T follicular helper cell (primary cell): ENCODE measurements at regions not wholly inside any gene's neighbourhood (a gene's known extent, or its start where the extent isn't known, plus 50 kb on each side); places are given as distances from the start of the nearest gene placed in this dataset.
"Not testable (repeated sequence)": the region's sequence is repeated elsewhere in the genome, so short reads cannot be mapped to it uniquely, and the experiment has no call there.

Source experiments
- DNase-seq: peaks from one replicate; pipeline ENCODE4 v3.0.0-alpha.2; 2020; ENCODE audit warnings: low read depth

DNA sequence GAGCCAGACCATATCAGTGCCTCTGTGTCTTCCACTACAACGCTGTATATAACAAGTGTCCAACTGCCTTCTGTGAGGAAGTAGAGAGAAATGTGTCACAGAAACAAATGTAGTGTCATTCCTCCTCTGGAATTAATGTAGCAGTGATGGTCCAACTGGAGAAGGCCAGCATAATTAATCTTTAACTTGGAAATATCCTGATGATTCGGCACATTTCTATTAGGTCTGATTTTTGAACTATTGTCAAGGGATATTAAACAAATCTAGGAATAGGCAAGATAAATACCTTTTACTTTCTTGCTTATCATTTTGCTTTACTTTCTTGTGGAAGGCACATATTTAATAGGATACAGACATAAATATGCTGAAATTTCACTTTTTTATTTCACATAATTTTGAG lies 446.2 kb upstream of the ALCAM start:
- no peak for DNase-seq

DNA sequence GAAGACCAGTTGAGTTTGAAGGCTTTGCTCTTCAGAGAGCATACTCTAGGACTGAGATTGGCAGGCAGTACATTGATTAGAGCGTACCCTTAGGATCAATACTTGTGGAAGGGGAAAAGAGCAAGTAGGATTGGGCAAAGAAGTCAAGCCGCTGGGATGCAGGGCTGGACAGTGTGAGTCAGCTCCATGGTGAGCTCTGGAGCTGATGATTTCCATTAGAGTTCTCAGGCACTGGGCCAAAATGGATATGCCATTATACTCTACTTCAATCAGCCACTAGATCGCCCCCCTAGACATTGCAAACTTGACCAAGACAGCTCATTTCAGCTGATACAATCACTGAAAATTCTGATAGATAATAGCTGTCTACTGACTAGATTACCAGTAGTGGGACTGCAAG lies 432.7 kb upstream of the ALCAM start:
- DNase-seq: no peak

DNA sequence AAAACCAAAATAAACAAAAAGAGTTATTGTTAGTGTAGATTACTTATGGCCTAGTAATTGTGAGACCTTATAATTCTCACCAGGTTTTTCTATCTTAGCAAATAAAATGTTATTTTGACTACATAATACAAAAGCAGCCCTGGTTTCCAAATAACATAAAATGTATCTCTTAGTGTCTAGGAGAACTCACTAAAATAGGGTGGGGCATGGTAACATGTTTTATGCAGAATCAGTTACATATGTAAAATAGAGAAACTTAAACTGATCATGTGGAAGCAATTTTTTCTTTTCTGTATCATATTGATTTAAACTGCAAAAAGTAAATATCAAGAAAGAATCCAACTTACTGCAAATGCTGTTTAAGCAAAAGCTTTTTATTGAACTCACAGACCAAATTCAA lies 431.1 kb upstream of the ALCAM start:
- no peak for DNase-seq

DNA sequence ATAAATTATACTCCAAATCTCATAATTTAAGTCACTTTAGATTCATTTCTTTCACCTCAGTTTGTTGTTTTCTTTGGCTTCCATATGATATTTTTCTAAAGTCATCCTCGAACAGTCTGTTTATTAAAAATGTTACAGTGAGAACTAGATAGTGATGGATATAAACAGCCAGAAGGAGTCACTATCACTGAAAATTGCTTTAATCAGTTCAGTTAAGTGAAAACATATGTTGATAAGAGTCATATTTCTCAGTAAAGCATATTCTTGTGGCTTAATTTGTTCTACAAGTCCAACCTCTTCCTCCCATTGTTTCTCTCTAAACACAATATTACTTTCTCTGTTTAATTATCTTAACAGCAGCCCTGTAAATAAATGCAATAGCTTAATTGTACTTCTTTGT lies 427.5 kb upstream of the ALCAM start:
- no peak for DNase-seq

DNA sequence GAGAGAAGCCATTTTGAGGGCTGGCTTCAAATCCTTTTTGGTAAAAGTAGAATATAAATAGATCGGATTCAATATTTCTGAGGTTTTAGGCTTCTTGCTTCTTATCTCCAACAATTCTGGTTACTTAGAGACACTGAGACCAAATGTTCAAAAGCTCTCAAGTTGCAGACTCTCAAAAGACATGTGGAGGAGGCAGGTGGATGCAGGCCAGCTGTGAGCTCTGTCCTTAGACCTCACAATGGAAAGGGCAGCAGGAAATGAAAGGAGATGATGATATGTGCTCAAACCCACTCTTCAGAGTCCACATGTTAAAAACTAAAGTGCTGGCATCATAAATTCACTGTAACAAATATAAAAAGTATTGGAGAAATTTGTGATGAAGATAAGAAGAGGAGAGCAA lies 424.9 kb upstream of the ALCAM start:
- no peak for DNase-seq

DNA sequence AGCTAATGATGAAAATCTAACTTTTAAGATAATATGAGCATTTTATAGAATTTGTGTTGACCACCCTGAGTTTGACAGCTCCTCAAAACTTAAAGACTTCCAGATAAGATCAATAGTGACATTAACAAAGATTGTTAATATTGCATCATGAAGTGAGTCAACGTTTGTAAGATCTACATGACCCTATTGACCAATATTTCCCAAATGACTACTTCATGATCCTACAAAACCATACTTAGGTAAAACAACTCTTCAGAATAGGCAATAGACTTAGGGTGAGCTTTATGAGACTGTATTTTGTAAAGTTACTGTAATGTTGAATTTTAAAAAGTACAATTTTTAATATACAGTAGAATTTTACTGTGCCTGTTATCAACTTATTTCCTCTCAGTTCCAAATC lies 422.7 kb upstream of the ALCAM start:
- DNase-seq: no peak

DNA sequence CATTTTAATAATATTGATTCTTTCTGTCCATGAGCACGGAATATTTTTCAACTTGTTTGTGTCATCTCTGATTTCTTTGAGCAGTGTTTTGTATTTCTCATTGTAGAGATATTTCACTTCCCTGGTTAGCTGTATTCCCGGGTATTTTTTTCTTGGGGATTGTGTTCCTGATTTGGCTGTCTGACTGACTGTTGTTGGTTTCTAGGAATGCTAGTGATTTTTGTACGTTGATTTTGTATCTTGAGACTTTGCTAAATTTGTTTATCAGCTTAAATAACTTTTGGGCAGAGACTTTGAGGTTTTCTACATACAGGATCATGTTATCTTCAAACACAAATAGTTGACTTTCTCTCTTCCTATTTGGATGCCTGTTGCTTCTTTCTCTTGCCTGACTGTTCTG lies 418.8 kb upstream of the ALCAM start:
- DNase-seq: no peak

DNA sequence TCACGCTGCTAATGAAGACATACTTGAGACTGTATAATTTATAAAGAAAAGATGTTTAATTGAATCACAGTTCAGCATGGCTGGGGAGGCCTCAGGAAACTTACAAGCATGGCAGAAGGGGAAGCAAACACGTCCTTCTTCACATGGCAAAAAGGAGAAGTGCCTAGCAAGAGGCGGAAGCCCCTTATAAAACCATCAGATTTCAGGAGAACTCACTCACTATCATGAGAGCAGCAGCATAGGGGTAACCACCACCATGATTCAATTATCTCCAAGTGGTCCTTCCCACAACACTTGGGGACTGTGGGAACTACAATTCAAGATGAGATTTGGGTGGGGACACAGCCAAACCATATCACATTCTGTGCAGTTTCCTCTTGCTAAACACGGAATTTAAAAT lies 416.9 kb upstream of the ALCAM start:
- DNase-seq: not testable (repeated sequence)

DNA sequence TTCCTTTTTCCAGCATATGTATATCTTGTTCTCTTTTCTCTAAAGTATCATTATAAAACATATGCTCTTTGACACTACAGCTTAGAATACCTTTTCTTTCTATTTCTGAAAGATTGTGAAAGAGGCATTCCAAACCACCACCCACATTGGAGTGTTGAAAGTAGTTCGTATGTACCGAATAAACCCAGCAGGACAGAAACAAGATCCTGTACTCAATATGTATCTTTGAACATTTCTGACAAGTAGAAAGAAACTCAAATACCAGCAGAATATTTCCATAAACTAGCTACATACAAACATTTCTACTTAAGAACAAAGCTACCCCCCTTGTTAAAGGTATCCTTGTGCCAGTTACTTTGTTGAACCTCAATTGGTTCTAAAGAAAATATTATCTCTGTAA lies 415.3 kb upstream of the ALCAM start:
- no peak for DNase-seq

DNA sequence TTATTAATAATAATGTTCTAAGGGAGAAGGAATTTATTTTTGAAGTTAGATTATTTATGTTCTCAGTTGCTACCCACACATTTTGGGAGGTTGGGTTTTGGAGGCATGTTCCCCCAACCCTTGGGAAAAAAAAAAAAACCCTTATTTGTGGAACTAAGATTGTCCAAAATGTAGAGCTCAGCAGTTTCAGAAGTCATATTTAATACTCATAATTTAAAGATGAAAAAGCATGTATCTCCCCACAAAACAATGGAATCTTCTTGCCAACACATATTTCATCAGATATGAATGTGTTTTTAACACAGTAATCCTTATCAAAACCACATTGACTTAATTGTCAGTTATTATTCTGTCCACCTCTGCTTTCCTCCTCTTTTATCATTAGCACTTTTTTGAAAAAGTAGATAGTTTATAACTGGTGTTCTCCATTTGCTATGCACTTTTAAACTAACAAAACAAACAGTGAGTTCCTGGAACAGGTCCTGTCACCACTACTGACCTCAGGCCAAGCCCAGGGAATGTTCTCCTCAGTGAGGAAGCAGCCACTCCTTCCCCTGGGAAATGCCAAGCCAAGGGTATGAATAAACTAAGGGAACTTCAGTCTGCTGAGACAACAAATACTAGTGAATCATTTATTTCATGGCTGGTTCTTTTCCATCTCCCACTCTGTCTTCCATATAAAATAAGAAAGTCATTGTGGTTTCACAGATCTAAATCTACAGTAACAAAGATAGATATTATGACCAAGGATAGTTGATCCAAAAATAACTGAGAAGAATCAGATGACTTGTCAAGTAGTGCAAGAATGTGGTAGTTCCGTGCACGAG lies 414.4 kb upstream of the ALCAM start:
- no peak for DNase-seq

DNA sequence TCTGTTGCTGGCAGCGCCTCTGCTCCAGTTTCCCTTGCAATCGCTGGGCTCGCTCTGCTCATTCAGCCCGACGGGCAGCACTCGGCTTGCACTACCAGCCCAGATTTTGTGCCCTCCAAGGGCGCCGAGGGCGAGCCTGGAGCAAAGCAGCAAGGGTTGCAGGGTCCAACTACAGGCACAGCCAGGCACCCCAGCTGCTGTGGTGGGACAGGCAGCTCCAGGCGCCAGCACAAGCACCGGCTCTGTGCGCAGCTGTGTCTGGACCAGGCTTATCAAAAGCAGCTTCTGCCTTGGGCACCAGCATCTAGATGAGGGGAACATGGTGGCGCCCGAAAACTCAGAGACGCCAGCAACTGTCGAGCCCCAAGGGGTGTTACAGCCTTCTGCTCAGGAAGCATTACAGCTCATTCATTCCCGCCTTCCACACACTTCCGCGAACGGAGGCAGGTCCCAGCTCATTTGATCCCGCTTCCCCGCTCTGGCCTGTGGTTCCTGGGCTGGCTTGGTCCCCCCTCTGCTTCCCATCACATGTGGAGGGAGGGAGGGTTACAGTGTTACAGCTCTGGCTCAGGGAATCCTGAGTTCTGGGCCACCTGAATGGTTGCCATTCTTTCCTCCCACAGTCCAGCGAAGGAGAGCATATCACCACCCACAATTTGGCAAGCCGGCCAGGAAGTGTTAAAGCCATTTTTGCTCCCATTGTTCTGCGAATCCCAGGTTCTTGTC lies 409.9 kb upstream of the ALCAM start:
- DNase-seq: no peak

DNA sequence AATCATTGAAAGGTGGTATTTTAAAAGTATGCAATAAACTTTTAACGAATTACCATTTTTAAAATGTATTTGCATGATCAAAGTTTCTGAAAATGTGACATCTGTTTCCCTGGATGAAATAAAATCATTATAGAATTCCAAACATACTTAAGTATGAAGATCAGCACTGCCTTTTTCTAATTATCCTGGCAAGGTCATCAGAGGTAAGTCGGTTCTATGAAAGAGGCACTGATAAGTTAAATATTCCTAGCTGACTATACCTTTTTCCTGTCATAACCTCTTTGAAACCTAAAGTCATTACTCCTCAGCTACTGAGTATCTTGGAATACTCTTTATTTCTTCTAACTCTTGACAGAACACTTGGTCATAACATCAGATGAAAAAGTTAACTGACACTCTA lies 406.1 kb upstream of the ALCAM start:
- DNase-seq: no peak

DNA sequence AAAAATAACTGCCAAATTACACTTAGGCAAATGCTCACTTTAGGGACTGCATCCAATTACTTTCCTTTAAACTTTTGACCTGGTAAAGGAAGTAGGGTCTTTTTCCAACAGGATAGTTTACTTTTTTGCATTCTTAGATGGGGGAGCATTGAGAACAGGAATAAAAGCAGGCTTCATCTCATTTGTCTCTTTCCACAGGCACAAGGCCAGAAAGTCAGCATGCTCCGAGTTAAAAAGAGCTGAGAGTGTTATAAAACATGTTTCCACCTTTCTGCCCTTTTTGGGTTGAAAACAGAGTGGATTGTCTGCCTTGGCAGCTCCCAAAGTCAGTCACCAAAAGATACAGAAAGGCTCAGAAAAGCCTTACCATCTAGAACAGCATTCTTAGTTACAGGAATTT lies 404.9 kb upstream of the ALCAM start:
- DNase-seq: no peak

DNA sequence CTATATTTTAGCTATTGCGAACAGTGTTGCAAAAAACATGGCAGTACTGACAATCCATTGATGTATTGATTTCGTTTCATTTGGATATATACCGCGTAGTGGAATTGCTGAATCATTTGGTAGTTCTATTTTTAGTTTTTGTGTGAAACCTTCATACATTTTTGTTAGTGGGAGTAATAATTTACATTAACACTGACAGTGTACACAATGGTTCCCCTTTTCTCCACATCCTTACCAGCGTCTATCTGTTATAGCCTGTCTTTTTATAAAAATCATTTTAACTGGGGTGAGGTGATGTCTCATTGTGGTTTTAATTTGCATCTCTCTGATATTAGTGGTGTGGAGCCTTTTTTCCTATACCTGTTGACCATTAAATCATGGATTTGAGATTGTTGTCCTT lies 392.4 kb upstream of the ALCAM start:
- DNase-seq: no peak

DNA sequence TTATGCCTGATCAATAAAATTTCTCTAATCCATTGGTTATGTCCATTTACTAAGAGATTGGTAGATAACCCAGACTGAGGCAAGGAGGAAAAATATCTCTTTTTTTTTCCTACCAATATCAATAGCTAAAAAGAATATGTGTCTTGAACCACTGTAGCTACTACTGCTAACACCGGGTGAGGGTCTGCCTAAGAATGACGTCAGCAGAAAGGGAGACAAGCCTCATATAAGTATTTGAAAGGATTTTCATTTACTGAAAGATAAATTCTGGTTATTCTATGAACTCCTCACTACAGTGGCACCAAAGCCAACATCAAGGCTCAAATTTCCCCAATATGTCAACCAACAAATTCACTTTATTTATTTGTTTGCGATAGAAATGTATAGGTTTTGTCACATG lies 389.0 kb upstream of the ALCAM start:
- DNase-seq: no peak

DNA sequence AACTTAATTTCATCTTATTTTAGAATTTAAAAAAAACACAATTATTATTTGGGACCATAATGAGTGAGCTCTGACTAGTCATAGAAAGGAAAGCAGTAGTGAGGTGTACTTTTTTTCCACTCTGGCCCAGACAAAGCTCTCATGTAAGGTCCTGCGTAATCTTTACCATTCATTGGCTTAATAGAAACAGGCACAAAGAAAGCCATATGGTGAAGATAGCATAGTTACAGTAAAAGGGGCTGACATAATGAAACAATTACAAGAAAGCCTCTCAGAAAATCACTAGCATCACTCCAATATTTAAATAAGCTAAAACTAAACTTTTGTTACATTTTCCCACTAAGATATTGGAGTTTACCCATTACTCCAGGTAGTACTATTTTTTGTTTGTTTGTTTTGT lies 384.6 kb upstream of the ALCAM start:
- DNase-seq: no peak

DNA sequence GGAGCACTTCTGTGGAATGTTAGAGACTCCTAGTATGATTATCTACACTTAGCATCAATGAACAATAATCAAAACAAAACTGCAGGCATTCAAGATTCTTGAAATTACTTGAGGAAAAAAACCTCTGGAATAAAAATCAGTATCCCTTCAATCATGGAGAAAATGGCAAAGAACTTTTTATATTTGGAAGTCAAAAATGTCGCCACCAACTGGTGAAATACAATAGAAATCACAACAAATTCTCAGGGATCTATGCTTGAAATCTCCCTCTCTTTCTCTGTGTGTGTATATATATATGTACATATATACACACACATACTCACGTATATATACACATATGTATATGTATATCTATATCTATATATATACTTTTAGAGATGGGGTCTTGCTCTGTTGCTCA lies 378.9 kb upstream of the ALCAM start:
- no peak for DNase-seq

DNA sequence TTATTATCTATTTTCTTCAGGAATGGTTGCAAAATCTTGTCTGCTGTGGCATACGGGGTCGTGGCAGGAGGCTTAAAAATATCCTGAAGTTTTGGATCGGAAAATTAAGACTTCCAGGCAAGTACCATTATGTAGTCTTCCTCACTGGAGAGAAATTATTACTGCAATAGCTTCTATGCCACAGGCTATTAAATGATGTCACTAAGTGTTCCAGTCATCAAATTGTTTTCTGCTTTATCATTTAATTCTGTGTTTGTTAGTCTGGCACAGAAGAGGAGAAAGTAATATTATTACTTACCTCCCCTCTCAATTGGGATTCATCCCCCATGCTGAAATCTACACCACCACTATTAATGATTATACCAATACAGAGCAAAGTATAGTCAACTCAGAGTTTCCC lies 378.2 kb upstream of the ALCAM start:
- DNase-seq: no peak

DNA sequence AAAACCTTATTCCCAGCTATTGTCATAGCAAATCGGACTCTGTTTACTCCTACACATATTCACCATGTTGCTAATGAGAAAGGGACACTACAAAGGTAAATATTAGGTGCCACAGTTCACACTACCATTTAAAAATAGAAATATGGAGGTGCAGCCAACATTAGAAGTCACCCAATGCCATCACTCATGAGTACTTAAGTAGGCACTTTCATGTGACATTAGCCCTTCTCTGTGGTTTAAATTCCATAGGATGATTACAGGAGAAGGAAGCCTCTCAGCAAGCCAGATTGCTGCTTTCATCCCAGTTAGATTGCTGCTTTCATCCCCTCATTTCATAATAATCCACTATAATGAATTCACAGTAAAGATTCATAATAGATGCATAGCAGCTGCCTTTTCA lies 376.8 kb upstream of the ALCAM start:
- DNase-seq: no peak

DNA sequence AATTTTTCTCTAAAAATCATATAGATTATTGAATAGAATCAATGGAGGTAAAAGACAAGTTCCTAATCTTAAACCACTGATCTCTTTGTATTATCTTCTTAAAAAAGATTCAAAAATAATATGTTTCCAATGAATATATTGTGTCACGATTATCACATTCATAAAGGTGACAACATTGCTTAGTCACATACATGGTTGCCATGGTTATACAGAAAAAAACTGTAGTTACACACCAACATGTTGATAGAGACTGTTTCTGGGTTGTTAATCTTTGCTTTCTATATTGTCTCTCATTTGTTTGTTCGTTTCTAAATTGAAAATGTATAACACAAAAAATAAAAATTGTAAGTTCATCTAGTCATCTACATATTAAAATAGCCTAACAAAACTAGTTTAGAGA lies 376.0 kb upstream of the ALCAM start:
- DNase-seq: no peak

DNA sequence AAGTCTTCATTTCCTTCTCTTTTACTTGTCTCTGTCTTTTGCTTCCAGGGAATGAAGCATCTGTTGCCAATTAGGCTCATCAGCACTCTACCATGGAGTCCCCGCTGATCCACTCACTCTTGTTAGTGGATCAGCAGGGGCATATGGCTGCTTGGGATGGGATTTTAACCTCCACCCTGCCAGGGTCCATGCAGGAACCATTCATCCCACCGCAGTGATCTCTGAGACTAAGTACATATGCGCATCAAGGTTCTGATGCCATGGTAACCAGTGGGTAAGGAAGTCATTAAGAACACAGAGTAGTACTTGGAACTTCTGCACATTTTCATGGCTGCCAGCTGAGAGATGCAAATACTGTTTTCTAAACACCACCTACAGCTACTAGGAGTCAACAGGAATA lies 374.0 kb upstream of the ALCAM start:
- no peak for DNase-seq

DNA sequence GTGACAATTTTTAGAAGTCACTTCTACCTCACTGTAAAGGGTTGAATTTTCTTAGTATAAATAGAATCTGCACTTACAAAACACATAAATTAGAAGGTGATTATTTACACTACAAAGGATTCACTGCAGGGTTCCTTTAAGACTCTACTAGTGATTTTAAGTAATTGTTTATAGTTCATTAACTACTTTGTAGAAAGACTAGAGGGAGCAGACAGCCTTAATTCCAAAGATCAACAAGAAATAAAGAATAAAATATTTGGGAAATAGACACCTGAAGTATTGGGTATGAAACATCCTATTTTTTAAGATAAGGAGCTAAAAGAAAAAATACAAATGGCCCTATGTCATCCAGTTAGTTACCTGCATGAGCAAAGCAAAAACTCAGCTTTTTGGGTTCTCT lies 360.5 kb upstream of the ALCAM start:
- no peak for DNase-seq

DNA sequence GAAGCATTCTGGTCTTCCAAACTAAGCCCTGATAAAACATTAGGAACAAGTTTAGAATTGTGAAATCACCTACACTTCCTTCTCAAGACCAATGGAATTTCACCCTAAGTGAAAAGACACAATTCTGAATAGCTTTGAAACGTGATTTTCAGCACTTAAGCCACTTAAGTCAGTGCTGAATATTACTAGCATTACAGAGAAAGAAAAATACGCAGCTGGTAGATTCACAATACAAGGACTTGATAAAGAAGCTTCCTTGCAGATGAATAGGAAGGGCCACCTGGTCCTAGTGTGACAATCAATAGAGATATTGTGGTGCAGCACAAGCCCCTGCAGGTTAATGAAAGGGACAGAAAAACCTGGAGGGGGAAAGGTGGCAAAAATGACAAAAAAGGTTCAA lies 353.1 kb upstream of the ALCAM start:
- DNase-seq: no peak

DNA sequence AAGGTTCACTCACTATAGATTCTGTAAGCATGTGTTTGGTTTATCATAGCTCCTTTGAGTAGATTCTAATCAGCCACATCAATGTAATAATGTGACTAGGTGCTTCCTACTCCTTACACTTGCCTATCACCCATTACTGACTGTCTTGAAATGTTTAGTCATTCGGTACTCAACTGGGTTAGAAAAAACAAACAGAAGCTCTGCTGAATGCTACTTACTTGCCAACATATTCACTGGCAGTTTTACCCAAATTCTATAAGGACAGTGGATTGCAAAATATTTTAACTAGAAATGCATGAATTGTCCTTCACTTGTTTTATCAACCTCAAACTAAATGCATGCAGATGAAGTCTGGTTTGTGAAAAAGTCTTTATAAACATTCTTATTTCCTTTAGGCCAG lies 352.1 kb upstream of the ALCAM start:
- DNase-seq: no peak
